Stimulated activated CD8-positive, alpha-beta memory T cell treated with anti-CD3 and anti-CD28 coated beads, Interleukin-2, amount 100 ng/mL, for 48 hours (primary cell): ENCODE measurements at regions not wholly inside any gene's neighbourhood (a gene's known extent, or its start where the extent isn't known, plus 50 kb on each side); places are given as distances from the start of the nearest gene placed in this dataset.

Source experiments
- DNase-seq, 2 donors: peaks; one replicate each; pipeline ENCODE4 v3.0.0-alpha.2; 2020; ENCODE audit warnings: low read depth in 2 of 2

GRCh38 chr14:65794674-65795279 lies 382.2 kb downstream of the FUT8 start:
- no peak for DNase-seq

GRCh38 chr14:65798216-65798615 lies 385.7 kb downstream of the FUT8 start:
- DNase-seq, result no peak

GRCh38 chr14:65800694-65801093 lies 388.2 kb downstream of the FUT8 start:
- no peak for DNase-seq

- DNase-seq, result no peak
Measured at GRCh38 chr14:65802196-65802595, 389.7 kb downstream of the FUT8 start.

- DNase-seq, result no peak
Measured at GRCh38 chr14:65803885-65804284, 391.4 kb downstream of the FUT8 start.

GRCh38 chr14:65804439-65805112 lies 392.0 kb downstream of the FUT8 start:
- no peak for DNase-seq

- DNase-seq, result no peak
Measured at GRCh38 chr14:65805113-65805473, 392.6 kb downstream of the FUT8 start.

GRCh38 chr14:65808390-65808789 lies 395.9 kb downstream of the FUT8 start:
- no peak for DNase-seq

- DNase-seq, result no peak
Measured at GRCh38 chr14:65810322-65810721, 397.8 kb downstream of the FUT8 start.

GRCh38 chr14:65813760-65814384 lies 401.3 kb downstream of the FUT8 start:
- no peak for DNase-seq

- DNase-seq, result no peak
Measured at GRCh38 chr14:65815127-65815526, 402.6 kb downstream of the FUT8 start.

- no peak for DNase-seq
Measured at GRCh38 chr14:65817011-65817410, 404.5 kb downstream of the FUT8 start.

- DNase-seq, result no peak
Measured at GRCh38 chr14:65819569-65819968, 407.0 kb downstream of the FUT8 start.

- no peak for DNase-seq
Measured at GRCh38 chr14:65821224-65821753, 408.8 kb downstream of the FUT8 start.

GRCh38 chr14:65824285-65824977 lies 411.9 kb downstream of the FUT8 start:
- DNase-seq, result peak; percentile 11 to 28

- no peak for DNase-seq
Measured at GRCh38 chr14:65824978-65825299, 412.4 kb downstream of the FUT8 start.

GRCh38 chr14:65826946-65827345 lies 414.4 kb downstream of the FUT8 start:
- no peak for DNase-seq

- DNase-seq, result no peak
Measured at GRCh38 chr14:65827520-65827919, 415.0 kb downstream of the FUT8 start.

GRCh38 chr14:65828396-65828795 lies 415.9 kb downstream of the FUT8 start:
- DNase-seq, result no peak

GRCh38 chr14:65832431-65833266 lies 420.1 kb downstream of the FUT8 start:
- no peak for DNase-seq

GRCh38 chr14:65833267-65833880 lies 420.8 kb downstream of the FUT8 start:
- no peak for DNase-seq
